Endothelial cell of umbilical vein (primary cell): ENCODE measurements at regions not wholly inside any gene's neighbourhood (a gene's known extent, or its start where the extent isn't known, plus 50 kb on each side); places are given as distances from the start of the nearest gene placed in this dataset.

Source experiments
- BruUV-seq: library from RNA; stranded (reverse); fragments of 400-500 nt; replicated peaks from 2 replicates; lab custom pipeline; 2021; lab: Mats Ljungman, UMichigan
- CTCF ChIA-PET: fragments of 300-600, 350-600 bp; sonication (Branson Sonifier 250); formaldehyde crosslinking; loops from one replicate; lab custom pipeline; 2021; ENCODE audit warnings: antibody characterized with exemption, inconsistent platforms; lab: Charles Lee
- POLR2A ChIA-PET: fragments of 300-600, 350-600 bp; sonication (Branson Sonifier 250); formaldehyde crosslinking; loops from one replicate; lab custom pipeline; 2021; ENCODE audit warnings: antibody characterized with exemption, inconsistent platforms; lab: Charles Lee
- DNase-seq: peaks from one replicate; pipeline ENCODE4 v3.0.0-alpha.2; 2011; ENCODE audit warnings: low read depth, low spot score
- FAIRE-seq: peaks from 2 replicates; lab custom pipeline; 2011; peaks lifted over from hg19 to GRCh38; lab: Jason Lieb, UNC
- H2AFZ ChIP-seq: 2 replicates; pipeline ENCODE4 v1.6.0; 2012; ENCODE audit warnings: low read depth, low read length, control low read depth, inconsistent platforms
- H3K27ac ChIP-seq: 2 replicates; pipeline ENCODE4 v1.5.1; 2011; ENCODE audit warnings: low read depth, mild to moderate bottlenecking, control low read depth, low read length, moderate library complexity; ENCODE audit not compliant: insufficient read depth
- H3K27me3 ChIP-seq, 2 experiments: 2 replicates each; pipeline versions ENCODE4 v1.6.0 to v1.6.1; 2011; ENCODE audit warnings: low read length in 2 of 2, mixed read lengths in 1 of 2; ENCODE audit not compliant: control insufficient read depth in 2 of 2, insufficient read depth in 2 of 2
- H3K36me3 ChIP-seq, 2 experiments: 2 replicates in 1 of 2; 3 replicates in 1 of 2; pipeline ENCODE4 v1.5.1; 2011; ENCODE audit warnings: low read length in 2 of 2, mild to moderate bottlenecking in 1 of 2, moderate library complexity in 1 of 2; ENCODE audit not compliant: control insufficient read depth in 2 of 2, insufficient read depth in 2 of 2; ENCODE audit errors: extremely low read depth in 1 of 2
- H3K4me1 ChIP-seq: 3 replicates; pipeline ENCODE4 v1.5.1; 2011; ENCODE audit warnings: mild to moderate bottlenecking, low read length; ENCODE audit not compliant: control insufficient read depth, insufficient read depth; ENCODE audit errors: extremely low read depth
- H3K4me2 ChIP-seq: 2 replicates; pipeline ENCODE4 v1.6.1; 2011; ENCODE audit warnings: low read length, control low read depth, mixed read lengths; ENCODE audit not compliant: insufficient read depth
- H3K4me3 ChIP-seq, 3 experiments: fragments of 200-600 bp in 1 of 3; sonication (generic), shearing (Covaris generic) in 1 of 3; replicated peaks in 1 of 3; 2 replicates each; pipeline ENCODE4 v1.5.1; 2011 to 2016; ENCODE audit warnings: control low read depth in 3 of 3, low read length in 3 of 3, mild to moderate bottlenecking in 2 of 3, inconsistent platforms in 1 of 3, low read depth in 1 of 3, moderate library complexity in 1 of 3; ENCODE audit not compliant: insufficient read depth in 1 of 3
- H3K79me2 ChIP-seq: 2 replicates; pipeline ENCODE4 v1.6.0; 2012; ENCODE audit warnings: low read length, inconsistent platforms; ENCODE audit not compliant: control insufficient read depth, insufficient read depth
- H3K9ac ChIP-seq: replicated peaks from 2 replicates; pipeline ENCODE3; 2011; ENCODE audit warnings: low read length, control low read depth; ENCODE audit not compliant: insufficient read depth; ENCODE audit errors: extremely low read depth
- H3K9me1 ChIP-seq: replicated peaks from 3 replicates; pipeline ENCODE4 v1.6.0; 2011; ENCODE audit warnings: mild to moderate bottlenecking, low read length; ENCODE audit not compliant: control insufficient read depth, insufficient read depth; ENCODE audit errors: extremely low read depth
- H3K9me3 ChIP-seq: replicated peaks from 2 replicates; pipeline ENCODE4 v1.5.1; 2012; ENCODE audit warnings: low read length, inconsistent platforms; ENCODE audit not compliant: control insufficient read depth, insufficient read depth
- H4K20me1 ChIP-seq: replicated peaks from 2 replicates; pipeline ENCODE3; 2011; ENCODE audit warnings: mild to moderate bottlenecking, low read length; ENCODE audit not compliant: control insufficient read depth, insufficient read depth; ENCODE audit errors: extremely low read depth
- EZH2 ChIP-seq: IDR thresholded peaks from 2 replicates; pipeline ENCODE4 v1.6.1; 2012; ENCODE audit warnings: borderline replicate concordance, low read depth, mild to moderate bottlenecking, moderate library complexity, low read length, inconsistent platforms; ENCODE audit not compliant: severe bottlenecking
- FOS ChIP-seq: IDR thresholded peaks from 2 replicates; pipeline ENCODE4 v1.6.1; 2011; ENCODE audit warnings: mild to moderate bottlenecking, low read length, moderate library complexity, borderline replicate concordance; ENCODE audit not compliant: insufficient read depth
- GATA2 ChIP-seq: IDR thresholded peaks from 2 replicates; pipeline ENCODE4 v1.7.0; 2011; ENCODE audit warnings: low read depth, mild to moderate bottlenecking, moderate library complexity, mixed read lengths, low read length; ENCODE audit not compliant: insufficient read length, insufficient read depth
- JUN ChIP-seq: IDR thresholded peaks from 2 replicates; pipeline ENCODE4 v1.6.1; 2011; ENCODE audit warnings: borderline replicate concordance, low read depth; ENCODE audit not compliant: insufficient read length, insufficient read depth
- MAX ChIP-seq: IDR thresholded peaks from 2 replicates; pipeline ENCODE4 v1.6.1; 2011; ENCODE audit not compliant: insufficient read depth, insufficient read length
- MYC ChIP-seq: IDR thresholded peaks from one replicate; pipeline ENCODE4 v1.6.1; 2011; ENCODE audit warnings: mild to moderate bottlenecking, low read depth, low read length
- POLR2A ChIP-seq: IDR thresholded peaks from 2 replicates; pipeline ENCODE4 v1.6.1; 2012; ENCODE audit warnings: low read depth, mild to moderate bottlenecking, control low read depth, low read length
- POLR2AphosphoS5 ChIP-seq: IDR thresholded peaks from 2 replicates; pipeline ENCODE4 v1.6.1; 2012; ENCODE audit warnings: low read depth, mild to moderate bottlenecking, control low read depth, low read length, moderate library complexity; ENCODE audit not compliant: insufficient read depth
- dilution Hi-C: fragments of 300-500 bp; cut with MboI; formaldehyde crosslinking; loops from one replicate; pipeline ENCODE4 v1.15.0; 2019; ENCODE audit warnings: low sequenced_read_pairs; ENCODE audit not compliant: extremely low pct_ligation_motif_present
- intact Hi-C: fragments of 100-400 bp; cut with micrococcal nuclease; formaldehyde crosslinking; loops from one replicate; pipeline ENCODE4 v1.10.0; 2022
- TF ChIP-seq, protein P1 (sequence below), 2 donors: IDR thresholded peaks; 1 replicate in 1 of 2; 2 replicates in 1 of 2; pipeline ENCODE4 v1.5.1; 2011; ENCODE audit warnings: low read length in 2 of 2, mild to moderate bottlenecking in 2 of 2, moderate library complexity in 2 of 2, control low read depth in 1 of 2, inconsistent platforms in 1 of 2, low read depth in 1 of 2; ENCODE audit not compliant: insufficient read depth in 1 of 2; ENCODE audit errors: extremely low read depth in 1 of 2

DNA sequence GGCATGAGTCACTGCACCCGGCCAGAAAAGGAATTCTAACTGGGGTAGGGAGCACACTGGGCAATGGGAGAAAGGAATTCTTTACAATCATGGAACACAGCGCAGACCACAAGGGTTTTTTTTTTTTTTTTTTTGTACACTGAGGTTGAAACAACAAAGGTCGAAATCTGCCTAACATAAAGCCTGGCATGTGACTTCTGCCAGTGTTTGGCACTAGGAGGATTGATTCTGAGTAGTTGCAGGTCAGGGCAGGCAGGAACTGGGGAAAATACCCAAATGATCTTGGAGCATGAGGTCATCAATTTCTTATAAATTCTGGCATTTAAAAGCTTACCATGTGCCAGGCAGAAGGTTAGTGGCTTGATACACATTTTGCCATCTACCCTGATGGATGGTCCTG lies 202.0 kb upstream of the SNX19 start:
- Histone ChIP-seq H3K27ac (no peak overlapping the region), H3K36me3 (no peaks in the 10 kb centered on the region), H3K9me1 (no peaks in the 10 kb centered on the region), H3K9me3 (peaks cover 2% of the 10 kb centered on the region), H4K20me1 (no peaks in the 10 kb centered on the region), H3K4me3 (no peak overlapping the region), H2AFZ (no peak overlapping the region), H3K4me1 (no peaks in the 10 kb centered on the region), H3K27me3 (no peaks in the 10 kb centered on the region), H3K9ac (no peak overlapping the region), H3K79me2 (no peaks in the 10 kb centered on the region), H3K4me2 (no peak overlapping the region)
- POLR2A ChIA-PET, result no interaction called here
- CTCF ChIA-PET, result no interaction called here
- BruUV-seq, result no TSS peak
- TF ChIP-seq JUN (no peak), MAX (no peak), POLR2AphosphoS5 (no peak), EZH2 (no peak), FOS (no peak), POLR2A (no peak), GATA2 (no peak), MYC (no peak)
- TF ChIP-seq, protein P1, sequence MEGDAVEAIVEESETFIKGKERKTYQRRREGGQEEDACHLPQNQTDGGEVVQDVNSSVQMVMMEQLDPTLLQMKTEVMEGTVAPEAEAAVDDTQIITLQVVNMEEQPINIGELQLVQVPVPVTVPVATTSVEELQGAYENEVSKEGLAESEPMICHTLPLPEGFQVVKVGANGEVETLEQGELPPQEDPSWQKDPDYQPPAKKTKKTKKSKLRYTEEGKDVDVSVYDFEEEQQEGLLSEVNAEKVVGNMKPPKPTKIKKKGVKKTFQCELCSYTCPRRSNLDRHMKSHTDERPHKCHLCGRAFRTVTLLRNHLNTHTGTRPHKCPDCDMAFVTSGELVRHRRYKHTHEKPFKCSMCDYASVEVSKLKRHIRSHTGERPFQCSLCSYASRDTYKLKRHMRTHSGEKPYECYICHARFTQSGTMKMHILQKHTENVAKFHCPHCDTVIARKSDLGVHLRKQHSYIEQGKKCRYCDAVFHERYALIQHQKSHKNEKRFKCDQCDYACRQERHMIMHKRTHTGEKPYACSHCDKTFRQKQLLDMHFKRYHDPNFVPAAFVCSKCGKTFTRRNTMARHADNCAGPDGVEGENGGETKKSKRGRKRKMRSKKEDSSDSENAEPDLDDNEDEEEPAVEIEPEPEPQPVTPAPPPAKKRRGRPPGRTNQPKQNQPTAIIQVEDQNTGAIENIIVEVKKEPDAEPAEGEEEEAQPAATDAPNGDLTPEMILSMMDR (IDR thresholded peaks at IDR 0.05; ENCODE audit: extremely low read depth in 1 of 2, insufficient read depth in 1 of 2, low read depth in 1 of 2, low read length in 2 of 2), result no peak
- FAIRE-seq (no peak), DNase-seq (no peak)
- dilution Hi-C loops, result no loop called here
- intact Hi-C loops, result no loop called here
